GM12864 (cell line): ENCODE measurements at regions not wholly inside any gene's neighbourhood (a gene's known extent, or its start where the extent isn't known, plus 50 kb on each side); places are given as distances from the start of the nearest gene placed in this dataset.

Experiments
- DNase-seq: peaks from one replicate; pipeline ENCODE4 v3.0.0-alpha.2; 2011; ENCODE audit warnings: low read depth
- H3K4me3 ChIP-seq: 2 replicates; pipeline ENCODE4 v1.5.1; 2011; ENCODE audit warnings: mild to moderate bottlenecking, low read depth, low read length, control low read depth
- CTCF ChIP-seq: IDR thresholded peaks from 2 replicates; pipeline ENCODE4 v1.5.1; 2011; ENCODE audit warnings: low read depth, mild to moderate bottlenecking, moderate library complexity, low read length, control low read depth, inconsistent platforms; ENCODE audit errors: missing control alignments

GRCh38 chr5:27252911-27253310, 214.5 kb upstream of the CDH9 start:
- no peak overlapping the region for H3K4me3 ChIP-seq
- DNase-seq, result no peak
- TF ChIP-seq CTCF, result no peak

GRCh38 chr5:27242258-27242626, 203.9 kb upstream of the CDH9 start:
- DNase-seq, result no peak
- no peak overlapping the region for H3K4me3 ChIP-seq
- no peak for TF ChIP-seq CTCF

GRCh38 chr5:27241564-27242257, 203.3 kb upstream of the CDH9 start:
- TF ChIP-seq CTCF, result no peak
- no peak overlapping the region for H3K4me3 ChIP-seq
- no peak for DNase-seq

GRCh38 chr5:27240791-27241190, 202.4 kb upstream of the CDH9 start:
- TF ChIP-seq CTCF, result no peak
- no peak overlapping the region for H3K4me3 ChIP-seq
- no peak for DNase-seq

- no peak for DNase-seq
- H3K4me3 ChIP-seq, result no peak overlapping the region
- TF ChIP-seq CTCF, result no peak
These were observed 196.5 kb upstream of the CDH9 start for GRCh38 chr5:27234916-27235315.

- no peak overlapping the region for H3K4me3 ChIP-seq
- no peak for DNase-seq
- TF ChIP-seq CTCF, result no peak
These were observed 183.0 kb upstream of the CDH9 start for GRCh38 chr5:27221410-27221809.

- DNase-seq, result no peak
- no peak overlapping the region for H3K4me3 ChIP-seq
- no peak for TF ChIP-seq CTCF
These were observed 182.4 kb upstream of the CDH9 start for GRCh38 chr5:27220752-27221151.
